SJSA1 (cell line): ENCODE measurements at regions not wholly inside any gene's neighbourhood (a gene's known extent, or its start where the extent isn't known, plus 50 kb on each side); places are given as distances from the start of the nearest gene placed in this dataset.

Source experiments
- DNase-seq, 2 experiments: peaks; one replicate each; pipeline ENCODE4 v3.0.0-alpha.2; 2015 to 2020; ENCODE audit warnings: low spot score in 2 of 2, low read depth in 1 of 2
- H3K27ac ChIP-seq: fragments of 250-450 bp; sonication (Bioruptor Pico); 2 replicates; pipeline ENCODE4 v1.5.1; 2020; ENCODE audit warnings: mild to moderate bottlenecking, moderate library complexity
- H3K27me3 ChIP-seq: fragments of 250-450 bp; sonication (Bioruptor Pico); replicated peaks from 2 replicates; pipeline ENCODE4 v1.5.1; 2020; ENCODE audit warnings: mild to moderate bottlenecking, moderate library complexity
- H3K36me3 ChIP-seq: fragments of 250-450 bp; sonication (Bioruptor Pico); 2 replicates; pipeline ENCODE4 v1.5.1; 2020; ENCODE audit warnings: mild to moderate bottlenecking
- H3K4me1 ChIP-seq: fragments of 250-450 bp; sonication (Bioruptor Pico); replicated peaks from 2 replicates; pipeline ENCODE4 v1.6.1; 2021; ENCODE audit warnings: mild to moderate bottlenecking
- H3K4me3 ChIP-seq: fragments of 250-450 bp; sonication (Bioruptor Pico); 2 replicates; pipeline ENCODE4 v1.5.1; 2020; ENCODE audit warnings: mild to moderate bottlenecking
- H3K9me3 ChIP-seq: fragments of 250-450 bp; sonication (Bioruptor Pico); replicated peaks from 2 replicates; pipeline ENCODE4 v1.5.1; 2020; ENCODE audit warnings: mild to moderate bottlenecking

- DNase-seq = peak in 1 of 2 experiments; percentile 36
- no peak overlapping the region for H3K27ac ChIP-seq
- no peak overlapping the region for H3K4me3 ChIP-seq
- no peaks in the 10 kb centered on the region for H3K9me3 ChIP-seq
- H3K4me1 ChIP-seq = peaks cover 8% of the 10 kb centered on the region
- H3K27me3 ChIP-seq = no peaks in the 10 kb centered on the region
- no peaks in the 10 kb centered on the region for H3K36me3 ChIP-seq
These were observed 56.0 kb upstream of the OR5AK2 start for GRCh38 chr11:56932572-56933220.

- Histone ChIP-seq H3K27ac (no peak overlapping the region), H3K9me3 (no peaks in the 10 kb centered on the region), H3K27me3 (no peaks in the 10 kb centered on the region), H3K4me3 (no peak overlapping the region), H3K4me1 (no peaks in the 10 kb centered on the region; the same call in 1 of the 2 replicates), H3K36me3 (no peaks in the 10 kb centered on the region)
- DNase-seq = no peak
These were observed 65.6 kb upstream of the OR5AK2 start for GRCh38 chr11:56923116-56923515.

GRCh38 chr11:56922421-56922820, 66.3 kb upstream of the OR5AK2 start:
- no peak for DNase-seq

GRCh38 chr11:56917708-56918400, 70.9 kb upstream of the OR5AK2 start:
- Histone ChIP-seq H3K27me3 (no peaks in the 10 kb centered on the region), H3K27ac (no peak overlapping the region), H3K36me3 (no peaks in the 10 kb centered on the region), H3K4me3 (no peak overlapping the region), H3K4me1 (no peaks in the 10 kb centered on the region; the same call in 1 of the 2 replicates), H3K9me3 (no peaks in the 10 kb centered on the region)
- no peak for DNase-seq

More at GRCh38 chr11:56922421-56922820, 66.3 kb upstream of the OR5AK2 start:
- Histone ChIP-seq H3K4me1 (no peaks in the 10 kb centered on the region; the same call in 1 of the 2 replicates), H3K27ac (no peak overlapping the region), H3K27me3 (no peaks in the 10 kb centered on the region), H3K4me3 (no peak overlapping the region), H3K36me3 (no peaks in the 10 kb centered on the region), H3K9me3 (no peaks in the 10 kb centered on the region)

GRCh38 chr11:56916587-56916986, 72.1 kb upstream of the OR5AK2 start:
- H3K27me3 ChIP-seq = no peaks in the 10 kb centered on the region
- H3K4me1 ChIP-seq = no peaks in the 10 kb centered on the region; the same call in 1 of the 2 replicates
- H3K4me3 ChIP-seq = no peak overlapping the region

GRCh38 chr11:56916162-56916561, 72.6 kb upstream of the OR5AK2 start:
- Histone ChIP-seq H3K9me3 (no peaks in the 10 kb centered on the region), H3K27me3 (no peaks in the 10 kb centered on the region), H3K27ac (no peak overlapping the region), H3K36me3 (no peaks in the 10 kb centered on the region), H3K4me1 (peaks cover 4% of the 10 kb centered on the region), H3K4me3 (no peak overlapping the region)
- no peak for DNase-seq

More at GRCh38 chr11:56916587-56916986, 72.1 kb upstream of the OR5AK2 start:
- Histone ChIP-seq H3K36me3 (no peaks in the 10 kb centered on the region), H3K27ac (no peak overlapping the region), H3K9me3 (no peaks in the 10 kb centered on the region)
- no peak for DNase-seq

GRCh38 chr11:56911312-56911711, 77.4 kb upstream of the OR5AK2 start:
- no peaks in the 10 kb centered on the region for H3K9me3 ChIP-seq
- H3K4me3 ChIP-seq = no peak overlapping the region
- no peaks in the 10 kb centered on the region for H3K27me3 ChIP-seq
- no peak for DNase-seq
- 0 out of 2 replicates have a peak overlapping the region, but pooled peaks have one; percentile 50 for H3K27ac ChIP-seq
- H3K4me1 ChIP-seq = peaks cover 17% of the 10 kb centered on the region
- H3K36me3 ChIP-seq = no peaks in the 10 kb centered on the region

- Histone ChIP-seq H3K9me3 (no peaks in the 10 kb centered on the region), H3K4me1 (peaks cover 17% of the 10 kb centered on the region), H3K27ac (peak overlapping the region; percentile 50), H3K36me3 (no peaks in the 10 kb centered on the region), H3K27me3 (no peaks in the 10 kb centered on the region), H3K4me3 (no peak overlapping the region)
- peak in 1 of 2 experiments; percentile 30 for DNase-seq
These were observed 77.9 kb upstream of the OR5AK2 start for GRCh38 chr11:56910785-56911184.

- H3K4me1 ChIP-seq = peaks cover 17% of the 10 kb centered on the region
- peak in 1 of 2 experiments; percentile 52 for DNase-seq
- no peaks in the 10 kb centered on the region for H3K9me3 ChIP-seq
- no peaks in the 10 kb centered on the region for H3K27me3 ChIP-seq
- H3K36me3 ChIP-seq = no peaks in the 10 kb centered on the region
- H3K4me3 ChIP-seq = no peak overlapping the region
- peak overlapping the region; percentile 50 for H3K27ac ChIP-seq
These were observed 78.5 kb upstream of the OR5AK2 start for GRCh38 chr11:56910046-56910773.

GRCh38 chr11:56909563-56909962, 79.2 kb upstream of the OR5AK2 start:
- DNase-seq = no peak
- no peak overlapping the region for H3K27ac ChIP-seq
- H3K4me1 ChIP-seq = peaks cover 17% of the 10 kb centered on the region
- no peaks in the 10 kb centered on the region for H3K9me3 ChIP-seq
- no peak overlapping the region for H3K4me3 ChIP-seq
- H3K27me3 ChIP-seq = no peaks in the 10 kb centered on the region
- H3K36me3 ChIP-seq = no peaks in the 10 kb centered on the region

- Histone ChIP-seq H3K27me3 (no peaks in the 10 kb centered on the region), H3K9me3 (no peaks in the 10 kb centered on the region), H3K27ac (no peak overlapping the region), H3K4me1 (peaks cover 17% of the 10 kb centered on the region), H3K4me3 (no peak overlapping the region), H3K36me3 (no peaks in the 10 kb centered on the region)
- DNase-seq = no peak
These were observed 79.6 kb upstream of the OR5AK2 start for GRCh38 chr11:56909080-56909479.

GRCh38 chr11:56906683-56907148, 82.0 kb upstream of the OR5AK2 start:
- H3K36me3 ChIP-seq = no peaks in the 10 kb centered on the region
- H3K27ac ChIP-seq = no peak overlapping the region
- H3K4me1 ChIP-seq = peaks cover 17% of the 10 kb centered on the region
- no peak overlapping the region for H3K4me3 ChIP-seq
- H3K9me3 ChIP-seq = no peaks in the 10 kb centered on the region
- DNase-seq = no peak
- H3K27me3 ChIP-seq = no peaks in the 10 kb centered on the region; the same call in 1 of the 2 replicates

GRCh38 chr11:56905936-56906335, 82.8 kb upstream of the OR5AK2 start:
- H3K27ac ChIP-seq = no peak overlapping the region
- no peak overlapping the region for H3K4me3 ChIP-seq
- H3K4me1 ChIP-seq = peaks cover 10% of the 10 kb centered on the region
- no peak for DNase-seq
- no peaks in the 10 kb centered on the region for H3K36me3 ChIP-seq
- H3K27me3 ChIP-seq = no peaks in the 10 kb centered on the region; the same call in 1 of the 2 replicates
- H3K9me3 ChIP-seq = no peaks in the 10 kb centered on the region

- Histone ChIP-seq H3K27ac (no peak overlapping the region), H3K36me3 (no peaks in the 10 kb centered on the region), H3K27me3 (no peaks in the 10 kb centered on the region; the same call in 1 of the 2 replicates), H3K9me3 (no peaks in the 10 kb centered on the region), H3K4me3 (no peak overlapping the region), H3K4me1 (peaks cover 5% of the 10 kb centered on the region)
- no peak for DNase-seq
These were observed 83.3 kb upstream of the OR5AK2 start for GRCh38 chr11:56905442-56905841.
